IPS-15b (cell line): ENCODE measurements at regions not wholly inside any gene's neighbourhood (a gene's known extent, or its start where the extent isn't known, plus 50 kb on each side); places are given as distances from the start of the nearest gene placed in this dataset.

Experiments
- H3K27me3 ChIP-seq: one replicate; pipeline ENCODE4 v1.6.1; 2013; ENCODE audit warnings: low read length; ENCODE audit not compliant: control insufficient read depth, insufficient read depth
- H3K36me3 ChIP-seq: one replicate; pipeline ENCODE4 v1.6.1; 2013; ENCODE audit warnings: low read length; ENCODE audit not compliant: control insufficient read depth, insufficient read depth
- H3K4me1 ChIP-seq: one replicate; pipeline ENCODE4 v1.6.1; 2013; ENCODE audit warnings: mild to moderate bottlenecking, low read length; ENCODE audit not compliant: control insufficient read depth, insufficient read depth
- H3K4me3 ChIP-seq: one replicate; pipeline ENCODE4 v1.5.1; 2013; ENCODE audit warnings: low read depth, low read length
- H3K9ac ChIP-seq: one replicate; pipeline ENCODE4 v1.6.1; 2013; ENCODE audit warnings: low read depth, mild to moderate bottlenecking, low read length
- H3K9me3 ChIP-seq: one replicate; pipeline ENCODE4 v1.6.1; 2013; ENCODE audit warnings: mild to moderate bottlenecking, low read length; ENCODE audit not compliant: control insufficient read depth, insufficient read depth

DNA sequence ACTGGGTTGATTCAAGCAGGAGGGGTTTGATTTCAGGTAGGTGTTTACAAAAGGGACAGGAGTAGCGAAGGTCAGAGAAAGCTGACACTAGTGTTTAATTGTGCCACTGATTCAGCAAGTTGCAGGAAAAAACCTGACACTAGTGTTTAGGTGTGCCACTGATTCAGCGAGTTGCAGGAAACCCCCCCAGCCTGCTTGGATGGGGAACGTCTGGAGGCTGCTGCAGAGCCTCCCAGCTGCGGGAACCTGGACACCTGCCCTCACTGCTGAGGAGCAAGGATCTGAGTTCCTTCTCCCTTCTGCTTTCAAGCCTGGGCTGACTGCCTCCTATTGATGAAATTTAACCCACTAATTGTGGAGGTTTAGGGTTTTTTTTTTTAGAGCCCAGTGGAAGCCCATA, 84.2 kb downstream of the AVPR1A start:
- H3K4me1 ChIP-seq: peaks cover 2% of the 10 kb centered on the region
- no peaks in the 10 kb centered on the region for H3K9me3 ChIP-seq
- H3K27me3 ChIP-seq: no peaks in the 10 kb centered on the region
- no peaks in the 10 kb centered on the region for H3K36me3 ChIP-seq
- H3K9ac ChIP-seq: no peak overlapping the region
- H3K4me3 ChIP-seq: no peak overlapping the region

DNA sequence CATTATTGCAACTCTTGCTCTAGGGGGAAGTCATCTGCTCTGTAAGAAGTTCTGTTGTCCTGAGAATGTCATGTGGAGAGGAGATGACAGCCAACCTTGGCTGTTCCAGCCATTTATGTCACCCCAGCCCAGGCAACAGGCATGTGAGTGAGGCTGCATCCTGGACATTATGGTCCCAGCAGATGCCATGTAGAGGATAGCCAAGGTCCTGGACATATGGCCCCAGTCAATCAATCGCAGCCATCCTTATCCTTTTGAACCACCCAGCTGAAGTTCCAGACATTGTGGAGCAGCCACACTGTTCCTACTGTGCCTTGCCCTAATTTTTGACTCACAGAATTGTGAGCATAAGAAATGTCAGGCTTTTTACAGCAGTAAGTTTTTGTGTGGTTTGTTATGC, 84.9 kb downstream of the AVPR1A start:
- Histone ChIP-seq H3K36me3 (no peaks in the 10 kb centered on the region), H3K4me3 (no peak overlapping the region), H3K9ac (no peak overlapping the region), H3K4me1 (peaks cover 4% of the 10 kb centered on the region), H3K9me3 (no peaks in the 10 kb centered on the region), H3K27me3 (no peaks in the 10 kb centered on the region)

DNA sequence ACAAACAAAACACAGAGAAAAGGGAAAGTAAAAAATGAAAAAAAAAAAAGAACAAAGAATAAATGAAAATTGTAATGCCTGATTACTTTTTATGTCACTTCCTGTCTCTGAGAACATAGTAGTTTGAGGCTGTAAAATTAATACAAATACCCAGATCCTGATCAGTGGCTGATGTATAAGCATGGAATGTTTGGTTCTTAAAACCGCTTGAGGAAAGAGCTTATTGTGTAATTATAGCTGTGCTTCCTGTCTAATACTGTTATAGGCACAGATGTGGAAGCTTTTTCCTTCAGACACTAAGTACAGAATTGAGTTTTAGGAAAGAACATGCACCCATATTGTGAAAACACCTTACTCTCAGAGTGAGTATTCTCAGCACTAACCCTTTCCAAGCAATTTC, 86.9 kb downstream of the AVPR1A start:
- no peaks in the 10 kb centered on the region for H3K36me3 ChIP-seq
- no peaks in the 10 kb centered on the region for H3K9me3 ChIP-seq
- peaks cover 4% of the 10 kb centered on the region for H3K4me1 ChIP-seq
- no peaks in the 10 kb centered on the region for H3K27me3 ChIP-seq
- no peak overlapping the region for H3K9ac ChIP-seq
- H3K4me3 ChIP-seq: no peak overlapping the region

DNA sequence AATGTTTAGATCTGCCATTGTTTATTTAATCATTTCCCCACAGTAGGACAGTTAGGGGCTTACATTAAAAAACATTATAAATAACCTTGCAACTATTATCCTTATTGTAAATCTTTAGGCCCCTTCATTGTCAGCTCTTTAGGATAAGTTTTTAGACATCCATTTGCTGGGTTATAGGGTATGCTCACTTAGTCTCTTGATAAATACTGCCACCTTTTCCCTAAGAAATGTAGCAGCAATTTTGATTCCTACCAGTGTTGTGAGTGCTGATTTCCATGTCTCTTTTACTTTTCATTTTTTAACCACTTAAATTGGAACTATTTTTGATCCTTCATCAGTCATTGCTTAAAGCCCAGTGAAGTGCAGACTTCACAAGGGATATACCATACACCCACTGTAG, 94.4 kb downstream of the AVPR1A start:
- no peak overlapping the region for H3K4me3 ChIP-seq
- no peaks in the 10 kb centered on the region for H3K36me3 ChIP-seq
- no peak overlapping the region for H3K9ac ChIP-seq
- peaks cover under 1% of the 10 kb centered on the region for H3K4me1 ChIP-seq
- H3K27me3 ChIP-seq: no peaks in the 10 kb centered on the region
- no peaks in the 10 kb centered on the region for H3K9me3 ChIP-seq

DNA sequence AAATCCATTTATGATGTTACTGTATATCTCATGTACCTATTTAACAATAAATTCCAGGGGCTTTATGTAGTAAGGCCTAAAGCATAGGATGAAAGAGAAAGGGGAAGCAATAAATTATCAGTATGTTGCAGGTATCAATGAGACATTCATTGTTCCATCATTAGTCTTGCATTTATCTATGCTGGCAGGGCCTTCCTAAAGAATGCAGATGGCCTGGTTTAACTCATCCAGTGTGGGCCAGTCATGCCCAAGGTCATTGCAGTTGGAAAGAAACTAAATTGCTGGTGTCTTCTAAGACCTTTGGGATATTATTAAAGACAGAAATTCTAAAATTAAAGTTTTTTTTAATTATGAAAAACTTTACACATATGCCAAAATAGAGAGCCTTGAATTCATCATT, 98.3 kb downstream of the AVPR1A start:
- Histone ChIP-seq H3K27me3 (no peaks in the 10 kb centered on the region), H3K36me3 (no peaks in the 10 kb centered on the region), H3K4me1 (no peaks in the 10 kb centered on the region), H3K4me3 (no peak overlapping the region), H3K9me3 (no peaks in the 10 kb centered on the region), H3K9ac (no peak overlapping the region)

DNA sequence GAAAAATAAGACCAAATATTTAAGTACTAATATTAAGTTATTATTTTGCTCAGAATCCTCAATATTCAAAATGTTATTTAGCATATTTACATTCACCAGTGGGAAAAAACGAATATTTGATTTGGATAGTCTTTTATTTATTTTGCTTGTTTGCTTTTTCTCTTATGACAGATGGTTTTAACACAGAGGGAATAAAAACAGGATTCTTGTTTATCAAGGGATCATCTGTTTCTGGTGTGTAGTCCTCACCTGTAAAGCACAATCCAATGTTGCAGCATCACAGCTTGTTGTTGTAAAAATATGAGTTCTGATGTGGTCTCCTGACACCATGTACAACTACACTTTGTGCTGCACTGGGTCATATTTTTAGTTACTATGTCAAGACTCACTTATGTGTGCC, 103.9 kb downstream of the AVPR1A start:
- Histone ChIP-seq H3K4me1 (no peaks in the 10 kb centered on the region), H3K27me3 (no peaks in the 10 kb centered on the region), H3K36me3 (no peaks in the 10 kb centered on the region), H3K9ac (no peak overlapping the region), H3K9me3 (no peaks in the 10 kb centered on the region), H3K4me3 (no peak overlapping the region)

DNA sequence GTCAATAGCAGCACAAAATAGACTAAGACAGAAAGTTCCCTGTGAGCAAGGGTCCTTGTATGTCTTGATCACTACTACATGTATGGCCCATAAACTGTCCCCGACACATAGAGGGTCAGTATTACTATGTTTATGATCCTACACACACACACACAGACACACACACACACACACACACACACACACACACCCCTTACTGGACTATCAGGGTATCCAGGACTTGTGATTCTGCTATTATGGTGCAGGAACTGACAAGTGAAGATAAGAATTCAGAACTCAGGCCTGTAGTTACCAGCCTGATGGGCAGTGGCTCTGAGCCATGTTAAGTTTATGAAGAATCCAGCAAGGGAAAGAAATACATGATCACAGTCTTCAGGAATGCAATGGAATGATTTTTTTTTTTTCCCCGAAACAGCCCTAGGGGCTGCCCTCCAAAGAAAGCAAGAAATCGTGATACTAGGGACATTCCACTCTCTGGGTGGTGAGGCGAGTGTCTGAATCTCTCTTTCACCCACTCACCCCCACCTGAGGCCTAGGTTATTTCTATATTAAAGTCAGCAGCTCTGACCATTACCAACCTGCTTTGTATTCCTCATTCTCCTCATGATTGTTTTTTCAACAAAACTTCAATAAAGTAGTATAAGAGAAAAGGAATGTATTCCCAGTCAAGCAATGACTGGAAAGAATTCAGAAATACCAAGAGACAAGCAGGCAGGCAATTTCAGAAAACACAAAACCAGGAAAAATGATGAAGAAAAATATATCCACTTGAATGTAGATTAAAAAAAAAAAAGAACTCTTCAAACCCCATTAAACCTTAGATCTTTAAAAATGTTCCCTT, 105.8 kb downstream of the AVPR1A start:
- H3K9ac ChIP-seq: no peak overlapping the region
- H3K4me3 ChIP-seq: no peak overlapping the region
- H3K9me3 ChIP-seq: no peaks in the 10 kb centered on the region
- H3K27me3 ChIP-seq: no peaks in the 10 kb centered on the region
- H3K36me3 ChIP-seq: no peaks in the 10 kb centered on the region
- no peaks in the 10 kb centered on the region for H3K4me1 ChIP-seq

DNA sequence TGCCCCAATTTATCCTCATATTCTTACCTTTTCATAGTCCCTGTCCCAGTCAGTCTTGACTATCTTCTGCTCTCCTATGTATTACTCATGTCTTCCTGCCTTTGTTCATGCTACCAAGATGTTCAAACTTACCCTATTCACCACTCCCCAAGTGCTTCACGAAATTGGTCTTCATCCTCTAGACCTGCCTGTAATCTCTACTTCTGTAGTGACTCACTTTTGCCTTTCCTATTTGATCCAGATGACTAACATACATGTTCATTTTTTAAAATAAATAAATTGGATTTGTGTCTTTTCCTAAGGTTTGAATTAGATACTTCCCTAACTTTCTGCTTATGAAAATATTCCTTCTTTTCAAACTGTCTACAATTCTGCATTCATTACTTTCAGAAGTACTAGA, 107.7 kb upstream of the PPM1H start:
- Histone ChIP-seq H3K36me3 (no peaks in the 10 kb centered on the region), H3K4me1 (no peaks in the 10 kb centered on the region), H3K27me3 (no peaks in the 10 kb centered on the region), H3K9me3 (no peaks in the 10 kb centered on the region), H3K9ac (no peak overlapping the region), H3K4me3 (no peak overlapping the region)

DNA sequence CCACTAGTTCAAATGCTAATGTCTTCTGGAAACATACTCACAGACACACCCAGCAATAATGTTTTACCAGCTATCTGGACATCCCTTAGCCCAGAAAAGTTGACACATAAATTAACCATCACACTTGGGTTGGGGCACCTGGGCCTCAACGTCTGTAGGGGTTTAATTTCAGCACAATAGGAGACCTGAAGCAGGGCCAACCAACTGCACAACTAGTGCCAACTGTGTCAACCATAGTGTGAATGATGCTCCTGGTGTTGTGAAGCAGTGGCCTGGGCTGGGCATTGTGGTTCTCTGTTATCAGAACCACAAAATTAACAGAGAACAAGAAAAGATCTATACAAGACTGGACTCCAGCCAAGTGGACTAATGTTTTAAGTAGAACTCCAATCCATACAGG, 106.7 kb upstream of the PPM1H start:
- no peaks in the 10 kb centered on the region for H3K4me1 ChIP-seq
- H3K9me3 ChIP-seq: no peaks in the 10 kb centered on the region
- no peak overlapping the region for H3K9ac ChIP-seq
- no peaks in the 10 kb centered on the region for H3K27me3 ChIP-seq
- no peak overlapping the region for H3K4me3 ChIP-seq
- no peaks in the 10 kb centered on the region for H3K36me3 ChIP-seq

DNA sequence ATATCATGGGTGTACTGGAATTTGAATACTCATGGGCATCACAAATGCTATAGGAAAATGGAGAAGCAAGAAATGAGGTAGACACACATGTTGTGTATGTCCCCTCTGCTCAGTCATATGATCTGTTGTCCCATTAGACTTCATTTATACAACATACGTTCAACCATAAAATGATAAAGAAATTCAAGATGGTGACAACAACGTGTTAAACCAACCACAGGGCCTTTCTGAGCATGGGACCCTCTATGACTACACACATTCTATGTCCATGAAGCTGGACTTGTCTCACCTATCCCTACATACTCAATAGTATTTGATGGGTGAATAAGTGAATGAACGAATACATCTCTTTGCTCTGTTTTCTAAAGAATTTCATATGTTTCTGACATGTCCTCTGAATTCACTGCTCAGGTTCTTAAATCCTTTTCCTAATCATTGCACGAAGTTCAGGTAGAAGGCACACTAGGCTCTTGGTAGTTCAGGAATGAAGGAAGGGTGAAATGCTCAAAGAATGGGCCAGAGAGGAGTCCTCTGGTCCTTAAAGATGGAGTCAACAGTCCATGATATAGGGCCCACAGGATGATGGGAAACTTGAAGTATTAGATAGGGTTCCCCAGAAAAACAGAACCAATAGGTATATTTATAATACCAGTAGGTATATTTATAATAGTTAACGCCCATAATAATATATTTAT, 105.7 kb upstream of the PPM1H start:
- H3K9ac ChIP-seq: no peak overlapping the region
- H3K4me3 ChIP-seq: no peak overlapping the region
- H3K27me3 ChIP-seq: no peaks in the 10 kb centered on the region
- no peaks in the 10 kb centered on the region for H3K9me3 ChIP-seq
- no peaks in the 10 kb centered on the region for H3K36me3 ChIP-seq
- no peaks in the 10 kb centered on the region for H3K4me1 ChIP-seq

DNA sequence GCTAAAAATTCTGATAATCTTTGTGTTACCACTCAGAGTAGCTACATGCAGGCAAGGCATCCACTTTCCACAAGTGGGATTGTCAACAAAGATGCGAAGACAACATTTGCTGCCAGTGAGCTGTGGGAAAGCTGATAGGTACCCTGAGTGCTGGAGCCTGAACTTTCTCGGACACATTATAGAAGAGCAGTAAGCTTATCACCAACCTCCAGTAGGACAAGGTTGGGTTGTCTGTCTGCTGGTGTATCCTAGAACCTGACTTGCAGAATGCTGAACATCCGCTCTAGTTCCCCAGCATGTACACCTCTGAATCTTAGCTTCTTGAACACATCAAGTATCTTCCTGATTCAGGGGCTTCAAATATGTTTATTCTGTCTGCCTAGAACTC, 103.8 kb upstream of the PPM1H start:
- no peaks in the 10 kb centered on the region for H3K4me1 ChIP-seq

More for the DNA sequence above, 103.8 kb upstream of the PPM1H start:
- no peaks in the 10 kb centered on the region for H3K36me3 ChIP-seq
- no peaks in the 10 kb centered on the region for H3K27me3 ChIP-seq
- no peaks in the 10 kb centered on the region for H3K9me3 ChIP-seq
- no peak overlapping the region for H3K9ac ChIP-seq
- no peak overlapping the region for H3K4me3 ChIP-seq
